ENCODE measurements at regions not wholly inside any gene's neighbourhood (a gene's known extent, or its start where the extent isn't known, plus 50 kb on each side); places are given as distances from the start of the nearest gene placed in this dataset.

- no peak overlapping the region for H3K4me3 Mint-ChIP-seq
- no peak for TF ChIP-seq CTCF (IDR thresholded peaks at IDR 0.05)
- no peaks in the 10 kb centered on the region for H3K9me3 ChIP-seq (replicated peaks in 1 of 2; ENCODE audit: control insufficient read depth in 1 of 2, insufficient read depth in 1 of 2, low read length in 2 of 2)
- H2AFZ ChIP-seq (ENCODE audit: insufficient read depth, low read depth, low read length, poor library complexity, severe bottlenecking) = no peak overlapping the region
- no peaks in the 10 kb centered on the region for H3K36me3 ChIP-seq (replicated peaks in 1 of 2; ENCODE audit: control insufficient read depth in 1 of 2, insufficient read depth in 2 of 2, low read length in 2 of 2)
- H3K9me3 Mint-ChIP-seq = peaks cover 0 to 5% (median 2%) of the 10 kb centered on the region in 7 donors
- WGBS (ENCODE audit: insufficient coverage) = no CpG with 5 or more reads among the region's 5 CpGs
- no peaks in the 10 kb centered on the region for H3K27me3 ChIP-seq (ENCODE audit: control insufficient read depth in 2 of 2, insufficient read depth in 2 of 2, low read length in 2 of 2)
- no peaks in the 10 kb centered on the region for H3K4me1 Mint-ChIP-seq
- H3K27ac Mint-ChIP-seq = no peak overlapping the region
- no peak overlapping the region for H3K27ac ChIP-seq (ENCODE audit: low read depth in 1 of 2, low read length in 2 of 2)
- peaks cover 0 to 1% (median 0%) of the 10 kb centered on the region in 3 donors for H3K27me3 Mint-ChIP-seq (ENCODE audit: low read depth in 3 of 3)
- H3K36me3 Mint-ChIP-seq = no peaks in the 10 kb centered on the region
- no peak overlapping the region for H3K4me2 ChIP-seq (replicated peaks; ENCODE audit: extremely low read depth, low read length, poor library complexity, severe bottlenecking)
- no peak overlapping the region for H3K4me3 ChIP-seq (replicated peaks in 1 of 3; ENCODE audit: low read depth in 2 of 3, low read length in 3 of 3)
- intact Hi-C loops (cut with micrococcal nuclease) = no loop called here
- H4K20me1 ChIP-seq (ENCODE audit: insufficient read depth, low read length) = no peaks in the 10 kb centered on the region
- no peaks in the 10 kb centered on the region for H3K79me2 ChIP-seq (ENCODE audit: insufficient read depth, low read length)
- no peak overlapping the region for H3K9ac ChIP-seq (ENCODE audit: insufficient read depth, low read length, poor library complexity, severe bottlenecking)
- H3K4me1 ChIP-seq (ENCODE audit: control insufficient read depth in 1 of 2, insufficient read depth in 2 of 2, low read length in 2 of 2) = no peaks in the 10 kb centered on the region
- no peak for DNase-seq
Observed at GRCh38 chr12:58576081-58576480, 344.2 kb downstream of the LRIG3 start.

GRCh38 chr12:58576916-58577315 lies 343.4 kb downstream of the LRIG3 start:
- Mint-ChIP-seq H3K4me3 (no peak overlapping the region), H3K9me3 (peaks cover 0 to 6% (median 3%) of the 10 kb centered on the region in 7 donors), H3K4me1 (no peaks in the 10 kb centered on the region), H3K27me3 (ENCODE audit: low read depth in 3 of 3) (peaks cover 0 to 1% (median 0%) of the 10 kb centered on the region in 3 donors), H3K36me3 (no peaks in the 10 kb centered on the region), H3K27ac (no peak overlapping the region)
- Histone ChIP-seq H3K4me2 (replicated peaks; ENCODE audit: extremely low read depth, low read length, poor library complexity, severe bottlenecking) (no peak overlapping the region), H3K4me1 (ENCODE audit: control insufficient read depth in 1 of 2, insufficient read depth in 2 of 2, low read length in 2 of 2) (no peaks in the 10 kb centered on the region), H3K9ac (ENCODE audit: insufficient read depth, low read length, poor library complexity, severe bottlenecking) (no peak overlapping the region), H3K4me3 (replicated peaks in 1 of 3; ENCODE audit: low read depth in 2 of 3, low read length in 3 of 3) (no peak overlapping the region), H4K20me1 (ENCODE audit: insufficient read depth, low read length) (no peaks in the 10 kb centered on the region), H3K79me2 (ENCODE audit: insufficient read depth, low read length) (no peaks in the 10 kb centered on the region), H3K36me3 (replicated peaks in 1 of 2; ENCODE audit: control insufficient read depth in 1 of 2, insufficient read depth in 2 of 2, low read length in 2 of 2) (no peaks in the 10 kb centered on the region), H2AFZ (ENCODE audit: insufficient read depth, low read depth, low read length, poor library complexity, severe bottlenecking) (no peak overlapping the region), H3K27me3 (ENCODE audit: control insufficient read depth in 2 of 2, insufficient read depth in 2 of 2, low read length in 2 of 2) (no peaks in the 10 kb centered on the region), H3K27ac (ENCODE audit: low read depth in 1 of 2, low read length in 2 of 2) (no peak overlapping the region), H3K9me3 (replicated peaks in 1 of 2; ENCODE audit: control insufficient read depth in 1 of 2, insufficient read depth in 1 of 2, low read length in 2 of 2) (no peaks in the 10 kb centered on the region)
- 60% methylated on average over 1 of the region's 5 CpGs for WGBS (ENCODE audit: insufficient coverage)
- TF ChIP-seq CTCF (IDR thresholded peaks at IDR 0.05) = no peak
- intact Hi-C loops (cut with micrococcal nuclease) = no loop called here
- DNase-seq = no peak

All from CD14-positive monocyte (primary cell).